K562 (cell line): ENCODE measurements at regions not wholly inside any gene's neighbourhood (a gene's known extent, or its start where the extent isn't known, plus 50 kb on each side); places are given as distances from the start of the nearest gene placed in this dataset.
"Not testable (repeated sequence)": the region's sequence is repeated elsewhere in the genome, so short reads cannot be mapped to it uniquely, and the experiment has no call there.

ENCODE experiments used
- ATAC-seq: fragments of 200-7000 bp; cut with Tn5 transposase; 3 replicates; pipeline ENCODE4 v1.9.1; 2020; ENCODE audit warnings: moderate library complexity
- BruUV-seq: library from RNA; stranded (reverse); fragments of 400-500 nt; replicated peaks from 2 replicates; lab custom pipeline; 2021; lab: Mats Ljungman, UMichigan
- CTCF ChIA-PET: fragments of 300-600 bp; formaldehyde crosslinking; extraction: SDS; loops from one replicate; lab custom pipeline; 2021; ENCODE audit warnings: low intra/inter-chr PET ratio; lab: Yijun Ruan, JAX
- POLR2A ChIA-PET: fragments of 300-600, 350-650 bp; sonication (Branson Sonifier 250); formaldehyde crosslinking; extraction: SDS; loops from one replicate; lab custom pipeline; 2021; ENCODE audit warnings: antibody characterized with exemption, inconsistent platforms; lab: Yijun Ruan, JAX
- DNase-seq, 4 experiments: peaks; one replicate each; pipeline versions ENCODE4 v3.0.0 to v3.0.0-alpha.2; 2011 to 2018; ENCODE audit warnings: low spot score in 3 of 4, mixed read lengths in 3 of 4; ENCODE audit errors: extremely low read depth in 1 of 4
- FAIRE-seq: peaks from 2 replicates; lab custom pipeline; 2011; peaks lifted over from hg19 to GRCh38; lab: Jason Lieb, UNC
- H2AFZ ChIP-seq: 2 replicates; pipeline ENCODE4 v1.6.0; 2011; ENCODE audit warnings: low read depth, low read length, control low read depth, inconsistent platforms
- H3K27ac ChIP-seq: fragments of 200-600 bp; 3 replicates; pipeline ENCODE4 v1.8.0; 2011; ENCODE audit warnings: low read depth, mild to moderate bottlenecking, control low read depth, inconsistent platforms, low read length, moderate library complexity, mixed read lengths; ENCODE audit errors: extremely low read depth
- H3K27me3 ChIP-seq, 2 experiments: fragments of 300-600 bp in 1 of 2; 2 replicates in 1 of 2; 3 replicates in 1 of 2; pipeline versions ENCODE4 v1.6.0 to v1.8.0; 2011; ENCODE audit warnings: inconsistent platforms in 2 of 2, low read length in 2 of 2, mild to moderate bottlenecking in 1 of 2, mixed read lengths in 1 of 2, moderate library complexity in 1 of 2; ENCODE audit not compliant: control insufficient read depth in 2 of 2, insufficient read depth in 2 of 2
- H3K36me3 ChIP-seq: fragments of 300-600 bp; 3 replicates; pipeline ENCODE4 v1.8.0; 2011; ENCODE audit warnings: mild to moderate bottlenecking, low read length, inconsistent platforms; ENCODE audit not compliant: control insufficient read depth, insufficient read depth
- H3K4me1 ChIP-seq, 2 experiments: fragments of 200-600 bp in 1 of 2; replicated peaks in 1 of 2; 2 replicates in 1 of 2; 3 replicates in 1 of 2; pipeline versions ENCODE4 v1.5.1 to v1.8.0; 2011; ENCODE audit warnings: inconsistent platforms in 2 of 2, low read length in 2 of 2, mild to moderate bottlenecking in 1 of 2, mixed read lengths in 1 of 2, moderate library complexity in 1 of 2; ENCODE audit not compliant: control insufficient read depth in 2 of 2, insufficient read depth in 2 of 2
- H3K4me2 ChIP-seq: 2 replicates; pipeline ENCODE4 v1.6.1; 2011; ENCODE audit warnings: low read length, control low read depth, inconsistent platforms, mixed read lengths; ENCODE audit not compliant: insufficient read depth
- H3K4me3 ChIP-seq: fragments of 200-600 bp; sonication (generic), shearing (Covaris generic); 2 replicates; pipeline ENCODE4 v1.5.1; 2016; ENCODE audit warnings: control low read depth, inconsistent platforms
- H3K79me2 ChIP-seq: fragments of 200-600 bp; 3 replicates; pipeline ENCODE4 v1.8.0; 2011; ENCODE audit warnings: low read length, inconsistent platforms; ENCODE audit not compliant: control insufficient read depth, insufficient read depth
- H3K9ac ChIP-seq, 2 experiments: 2 replicates each; pipeline versions ENCODE4 v1.6.0 to v1.6.1; 2011; ENCODE audit warnings: low read depth in 2 of 2, low read length in 2 of 2, control low read depth in 1 of 2, inconsistent platforms in 1 of 2, mild to moderate bottlenecking in 1 of 2, mixed read lengths in 1 of 2; ENCODE audit not compliant: insufficient read depth in 1 of 2
- H3K9me1 ChIP-seq: one replicate; pipeline ENCODE4 v1.6.0; 2011; ENCODE audit warnings: inconsistent platforms, mild to moderate bottlenecking, low read length, moderate library complexity; ENCODE audit not compliant: control insufficient read depth, insufficient read depth
- H3K9me3 ChIP-seq: replicated peaks from 2 replicates; pipeline ENCODE4 v1.5.1; 2011; ENCODE audit warnings: low read depth, low read length, inconsistent platforms; ENCODE audit not compliant: control insufficient read depth, insufficient read depth
- H4K20me1 ChIP-seq: replicated peaks from 2 replicates; pipeline ENCODE4 v1.6.1; 2011; ENCODE audit warnings: low read length, inconsistent platforms, mixed read lengths; ENCODE audit not compliant: control insufficient read depth, insufficient read depth
- TAL1 ChIP-seq: fragments of 450-650 bp; IDR thresholded peaks from 2 replicates; pipeline ENCODE4 v1.6.1; 2016; ENCODE audit warnings: mild to moderate bottlenecking
- WGBS: fragments of 100-300 bp; shearing (Covaris generic); methylation state at CpG from one replicate; pipeline ENCODE4 v1.1.6; 2016; ENCODE audit warnings: low coverage, mixed read lengths; ENCODE audit not compliant: insufficient coverage; ENCODE audit errors: missing lambda C conversion rate; 5-methylcytosine and 5-hydroxymethylcytosine counted together
- in situ Hi-C: fragments of 300-500 bp; cut with MboI; formaldehyde crosslinking; loops from 4 replicates; pipeline ENCODE4 v1.15.0; 2018; ENCODE audit warnings: inconsistent platforms, mixed read lengths
- intact Hi-C: fragments of 100-400 bp; cut with micrococcal nuclease; formaldehyde crosslinking; loops from 2 replicates; pipeline ENCODE4 v1.14.2; 2022

- H3K4me1 ChIP-seq, DNase-seq, H4K20me1 ChIP-seq, in situ Hi-C loops, H2AFZ ChIP-seq, H3K36me3 ChIP-seq, H3K27ac ChIP-seq, POLR2A ChIA-PET, H3K79me2 ChIP-seq, H3K27me3 ChIP-seq, H3K9me3 ChIP-seq, ATAC-seq, H3K4me2 ChIP-seq, BruUV-seq, H3K9ac ChIP-seq, FAIRE-seq, CTCF ChIA-PET, H3K9me1 ChIP-seq, intact Hi-C loops, H3K4me3 ChIP-seq: not testable (repeated sequence)
- 8% methylated on average over 11 of the region's 30 CpGs for WGBS
These were observed 622.2 kb upstream of the ADGRL2 start for GRCh38 chr1:81178431-81179093.

DNA sequence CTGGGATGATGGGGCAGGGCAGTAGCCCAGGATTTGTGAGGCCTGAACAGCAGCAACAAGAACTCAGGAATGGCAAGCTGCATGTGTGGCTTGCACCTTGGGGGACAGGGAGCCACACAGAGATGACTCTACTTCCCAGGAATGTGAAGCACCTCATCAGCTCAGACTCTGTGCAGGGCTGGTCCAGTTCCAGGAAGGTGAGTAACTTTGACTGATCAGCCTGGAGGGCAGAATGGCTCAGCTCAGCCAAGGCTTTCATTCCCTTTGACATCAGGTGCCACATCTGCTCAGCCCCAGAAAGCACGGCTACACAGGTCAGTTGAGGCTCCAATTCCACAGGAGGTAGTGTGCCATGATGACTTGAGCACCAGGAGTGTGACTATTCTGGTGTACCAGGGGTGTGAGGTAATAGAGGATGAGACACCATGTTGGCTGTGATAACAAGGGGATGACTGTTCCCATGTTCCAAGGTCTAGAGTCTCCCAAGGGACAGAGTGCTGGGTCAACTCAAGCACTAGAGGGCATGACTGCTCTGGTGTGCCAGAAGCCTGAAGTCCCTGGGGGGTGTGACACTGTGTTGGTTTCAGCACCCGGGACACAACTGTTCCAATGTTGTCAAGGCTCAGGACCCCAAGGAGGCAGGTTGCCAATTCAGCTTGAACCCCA is 625.8 kb upstream of the ADGRL2 start:
- in situ Hi-C loops (no loop called here), intact Hi-C loops (no loop called here)
- WGBS, result 0% methylated on average over 2 of the region's 2 CpGs
- ATAC-seq (no peak), FAIRE-seq (no peak), DNase-seq (no peak)
- Histone ChIP-seq H3K9ac (no peak overlapping the region), H3K36me3 (no peaks in the 10 kb centered on the region), H2AFZ (no peak overlapping the region), H3K79me2 (no peaks in the 10 kb centered on the region), H3K4me1 (no peaks in the 10 kb centered on the region; a peak in 1 of 5 replicates), H3K9me1 (no peaks in the 10 kb centered on the region), H3K4me2 (no peak overlapping the region), H3K4me3 (no peak overlapping the region), H3K9me3 (no peaks in the 10 kb centered on the region), H3K27me3 (no peaks in the 10 kb centered on the region), H3K27ac (no peak overlapping the region), H4K20me1 (no peaks in the 10 kb centered on the region)
- ChIA-PET POLR2A (no interaction called here), CTCF (no interaction called here)
- BruUV-seq, result no TSS peak
- no peak for TF ChIP-seq TAL1
- TF ChIP-seq, all 486 proteins: peak for 0
